ENCODE measurements at regions not wholly inside any gene's neighbourhood (a gene's known extent, or its start where the extent isn't known, plus 50 kb on each side); places are given as distances from the start of the nearest gene placed in this dataset.

- no peak for DNase-seq (ENCODE audit: low read depth)
- H3K4me3 ChIP-seq (ENCODE audit: low read depth, low read length): no peak overlapping the region
- TF ChIP-seq, protein P1, sequence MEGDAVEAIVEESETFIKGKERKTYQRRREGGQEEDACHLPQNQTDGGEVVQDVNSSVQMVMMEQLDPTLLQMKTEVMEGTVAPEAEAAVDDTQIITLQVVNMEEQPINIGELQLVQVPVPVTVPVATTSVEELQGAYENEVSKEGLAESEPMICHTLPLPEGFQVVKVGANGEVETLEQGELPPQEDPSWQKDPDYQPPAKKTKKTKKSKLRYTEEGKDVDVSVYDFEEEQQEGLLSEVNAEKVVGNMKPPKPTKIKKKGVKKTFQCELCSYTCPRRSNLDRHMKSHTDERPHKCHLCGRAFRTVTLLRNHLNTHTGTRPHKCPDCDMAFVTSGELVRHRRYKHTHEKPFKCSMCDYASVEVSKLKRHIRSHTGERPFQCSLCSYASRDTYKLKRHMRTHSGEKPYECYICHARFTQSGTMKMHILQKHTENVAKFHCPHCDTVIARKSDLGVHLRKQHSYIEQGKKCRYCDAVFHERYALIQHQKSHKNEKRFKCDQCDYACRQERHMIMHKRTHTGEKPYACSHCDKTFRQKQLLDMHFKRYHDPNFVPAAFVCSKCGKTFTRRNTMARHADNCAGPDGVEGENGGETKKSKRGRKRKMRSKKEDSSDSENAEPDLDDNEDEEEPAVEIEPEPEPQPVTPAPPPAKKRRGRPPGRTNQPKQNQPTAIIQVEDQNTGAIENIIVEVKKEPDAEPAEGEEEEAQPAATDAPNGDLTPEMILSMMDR (IDR thresholded peaks at IDR 0.05; ENCODE audit: insufficient read depth, low read depth, low read length, missing control alignments): no peak
Measured at GRCh38 chr6:140082867-140083297, 708.4 kb upstream of the CITED2 start.

- H3K4me3 ChIP-seq (ENCODE audit: low read depth, low read length): no peak overlapping the region
- no peak for DNase-seq (ENCODE audit: low read depth)
- TF ChIP-seq, protein P1 (IDR thresholded peaks at IDR 0.05; ENCODE audit: insufficient read depth, low read depth, low read length, missing control alignments): no peak
Measured at GRCh38 chr6:140079328-140079727, 704.9 kb upstream of the CITED2 start.

DNA sequence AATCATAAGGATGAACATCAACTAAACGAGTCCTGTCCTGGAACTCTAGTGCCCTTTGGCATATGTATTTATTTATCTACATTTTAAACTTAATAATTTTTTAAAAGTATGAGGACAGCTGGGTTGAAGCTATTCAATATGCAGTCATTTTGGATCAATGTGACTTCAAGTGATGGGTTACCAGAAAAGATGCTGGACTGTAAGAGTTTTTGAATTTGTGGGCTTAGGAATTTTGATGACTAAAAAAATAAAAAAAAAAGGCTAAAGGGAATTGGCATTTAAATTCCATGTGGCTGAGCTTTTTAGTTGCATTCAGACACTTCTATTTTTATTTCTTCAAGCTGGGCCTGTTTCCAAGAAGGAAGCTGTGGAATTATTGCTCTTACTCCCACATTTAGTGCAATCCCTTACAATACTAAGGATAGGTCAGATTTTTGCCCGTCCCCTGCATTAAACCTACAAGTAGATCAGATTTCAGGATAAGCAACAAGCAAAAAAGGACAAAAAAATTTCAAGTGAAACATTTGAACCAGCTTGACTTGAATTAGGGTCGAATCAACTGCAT is 704.2 kb upstream of the CITED2 start:
- TF ChIP-seq, protein P1 (IDR thresholded peaks at IDR 0.05; ENCODE audit: insufficient read depth, low read depth, low read length, missing control alignments): no peak
- H3K4me3 ChIP-seq (ENCODE audit: low read depth, low read length): no peak overlapping the region
- DNase-seq (ENCODE audit: low read depth): no peak

- DNase-seq (ENCODE audit: low read depth): no peak
- TF ChIP-seq, protein P1 (IDR thresholded peaks at IDR 0.05; ENCODE audit: insufficient read depth, low read depth, low read length, missing control alignments): no peak
- no peak overlapping the region for H3K4me3 ChIP-seq (ENCODE audit: low read depth, low read length)
Measured at GRCh38 chr6:140077827-140078560, 703.5 kb upstream of the CITED2 start.

DNA sequence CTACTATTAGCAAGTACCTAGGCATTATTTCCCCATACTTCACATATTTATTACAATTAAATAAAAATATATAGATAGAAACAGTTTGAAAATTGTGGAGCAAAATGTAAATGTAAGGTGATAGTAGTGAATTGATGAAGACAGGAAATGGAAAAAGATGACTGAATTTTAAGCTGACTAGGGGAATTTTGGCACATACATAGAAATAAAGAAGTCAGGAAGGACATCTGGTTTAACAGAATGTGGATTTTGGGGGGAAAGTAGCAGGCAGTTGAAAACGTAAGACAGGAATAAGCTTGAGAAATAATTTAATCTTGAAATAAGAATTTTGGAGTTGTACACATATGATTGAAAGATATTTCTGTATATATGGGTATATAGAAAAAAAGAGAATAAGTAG is 701.7 kb upstream of the CITED2 start:
- TF ChIP-seq, protein P1 (IDR thresholded peaks at IDR 0.05; ENCODE audit: insufficient read depth, low read depth, low read length, missing control alignments): no peak
- no peak for DNase-seq (ENCODE audit: low read depth)
- H3K4me3 ChIP-seq (ENCODE audit: low read depth, low read length): no peak overlapping the region

DNA sequence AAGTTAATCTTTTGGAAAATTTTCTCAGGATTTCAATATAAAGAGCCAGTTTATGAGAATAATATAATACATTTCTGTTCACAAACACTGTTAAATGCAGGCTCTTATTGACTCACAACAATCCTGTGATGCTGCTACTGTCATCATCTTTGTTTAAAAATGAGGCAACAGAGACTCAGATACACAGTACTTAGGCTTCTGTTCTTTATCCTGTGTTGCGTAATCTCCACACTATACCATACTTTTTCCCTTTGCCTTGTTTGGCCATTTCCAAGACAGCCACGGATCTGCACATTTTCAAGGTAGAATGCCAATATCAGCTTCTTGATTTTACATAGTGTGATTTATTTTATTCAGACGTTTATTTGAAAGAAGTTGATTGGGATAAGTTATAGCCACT is 699.0 kb upstream of the CITED2 start:
- TF ChIP-seq, protein P1 (IDR thresholded peaks at IDR 0.05; ENCODE audit: insufficient read depth, low read depth, low read length, missing control alignments): no peak
- DNase-seq (ENCODE audit: low read depth): no peak
- H3K4me3 ChIP-seq (ENCODE audit: low read depth, low read length): no peak overlapping the region

Data from GM12865 (cell line).